ENCODE measurements at regions not wholly inside any gene's neighbourhood (a gene's known extent, or its start where the extent isn't known, plus 50 kb on each side); places are given as distances from the start of the nearest gene placed in this dataset.
A peak's percentile ranks its signal among the peaks of the same experiment; 100 is the strongest.

GRCh38 chr21:35635261-35635660 lies 425.1 kb downstream of the SETD4 start:
- no peak for DNase-seq

GRCh38 chr21:35633501-35633900 lies 426.8 kb downstream of the SETD4 start:
- no peak for DNase-seq

- no peak for DNase-seq
Observed at GRCh38 chr21:35632711-35633110, 427.6 kb downstream of the SETD4 start.

GRCh38 chr21:35628316-35628715 lies 432.0 kb downstream of the SETD4 start:
- DNase-seq = no peak

- no peak for DNase-seq
Observed at GRCh38 chr21:35627462-35627861, 432.9 kb downstream of the SETD4 start.

- no peak for DNase-seq
Observed at GRCh38 chr21:35625576-35625975, 434.8 kb downstream of the SETD4 start.

GRCh38 chr21:35624901-35625300 lies 435.4 kb downstream of the SETD4 start:
- DNase-seq = no peak

GRCh38 chr21:35622612-35623011 lies 437.7 kb downstream of the SETD4 start:
- DNase-seq = no peak

GRCh38 chr21:35619184-35619583 lies 441.1 kb downstream of the SETD4 start:
- DNase-seq = no peak

- no peak for DNase-seq
Observed at GRCh38 chr21:35617491-35617890, 442.8 kb downstream of the SETD4 start.

- DNase-seq = no peak
Observed at GRCh38 chr21:35616090-35616489, 444.2 kb downstream of the SETD4 start.

- DNase-seq = no peak
Observed at GRCh38 chr21:35615325-35615724, 445.0 kb downstream of the SETD4 start.

GRCh38 chr21:35614396-35614921 lies 445.9 kb downstream of the SETD4 start:
- DNase-seq = peak; percentile 77

GRCh38 chr21:35611708-35612132 lies 448.6 kb downstream of the SETD4 start:
- no peak for DNase-seq

- no peak for DNase-seq
Observed at GRCh38 chr21:35609263-35609662, 451.1 kb downstream of the SETD4 start.

GRCh38 chr21:35607406-35607805 lies 452.9 kb downstream of the SETD4 start:
- no peak for DNase-seq

GRCh38 chr21:35606578-35606977 lies 453.7 kb downstream of the SETD4 start:
- DNase-seq = no peak

- no peak for DNase-seq
Observed at GRCh38 chr21:35606146-35606545, 454.2 kb downstream of the SETD4 start.

GRCh38 chr21:35603494-35603893 lies 456.8 kb downstream of the SETD4 start:
- peak; percentile 99 for DNase-seq

- DNase-seq = peak; percentile 55
Observed at GRCh38 chr21:35602811-35603362, 457.4 kb downstream of the SETD4 start.

GRCh38 chr21:35601211-35601610 lies 459.1 kb downstream of the SETD4 start:
- no peak for DNase-seq

GRCh38 chr21:35599164-35599563 lies 461.2 kb downstream of the SETD4 start:
- no peak for DNase-seq

GRCh38 chr21:35597750-35598339 lies 462.5 kb downstream of the SETD4 start:
- DNase-seq = no peak

- no peak for DNase-seq
Observed at GRCh38 chr21:35594905-35595304, 465.4 kb downstream of the SETD4 start.

GRCh38 chr21:35593000-35593502 lies 467.3 kb downstream of the SETD4 start:
- DNase-seq = peak; percentile 8
